ENCODE measurements at regions not wholly inside any gene's neighbourhood (a gene's known extent, or its start where the extent isn't known, plus 50 kb on each side); places are given as distances from the start of the nearest gene placed in this dataset.
A peak's percentile ranks its signal among the peaks of the same experiment; 100 is the strongest.

- TF ChIP-seq THAP9 (CRISPR knock-in tag; IDR thresholded peaks at IDR 0.05; ENCODE audit: borderline replicate concordance) (no peak), NFYC (CRISPR knock-in tag; IDR thresholded peaks at IDR 0.05) (no peak), GMEB2 (CRISPR knock-in tag; IDR thresholded peaks at IDR 0.05; ENCODE audit: low read depth) (no peak), MEIS2 (CRISPR knock-in tag; IDR thresholded peaks at IDR 0.05) (no peak), TBL1XR1 (IDR thresholded peaks at IDR 0.05; ENCODE audit: borderline replicate concordance, low read length, partially characterized antibody) (no peak)
- TF ChIP-seq, protein P1, sequence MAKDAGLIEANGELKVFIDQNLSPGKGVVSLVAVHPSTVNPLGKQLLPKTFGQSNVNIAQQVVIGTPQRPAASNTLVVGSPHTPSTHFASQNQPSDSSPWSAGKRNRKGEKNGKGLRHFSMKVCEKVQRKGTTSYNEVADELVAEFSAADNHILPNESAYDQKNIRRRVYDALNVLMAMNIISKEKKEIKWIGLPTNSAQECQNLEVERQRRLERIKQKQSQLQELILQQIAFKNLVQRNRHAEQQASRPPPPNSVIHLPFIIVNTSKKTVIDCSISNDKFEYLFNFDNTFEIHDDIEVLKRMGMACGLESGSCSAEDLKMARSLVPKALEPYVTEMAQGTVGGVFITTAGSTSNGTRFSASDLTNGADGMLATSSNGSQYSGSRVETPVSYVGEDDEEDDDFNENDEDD (CRISPR knock-in tag; IDR thresholded peaks at IDR 0.05; ENCODE audit: borderline replicate concordance) = no peak
These were observed 125.3 kb upstream of the AKIRIN2 start (continued) for GRCh38 chr6:87827346-87827745.

DNA sequence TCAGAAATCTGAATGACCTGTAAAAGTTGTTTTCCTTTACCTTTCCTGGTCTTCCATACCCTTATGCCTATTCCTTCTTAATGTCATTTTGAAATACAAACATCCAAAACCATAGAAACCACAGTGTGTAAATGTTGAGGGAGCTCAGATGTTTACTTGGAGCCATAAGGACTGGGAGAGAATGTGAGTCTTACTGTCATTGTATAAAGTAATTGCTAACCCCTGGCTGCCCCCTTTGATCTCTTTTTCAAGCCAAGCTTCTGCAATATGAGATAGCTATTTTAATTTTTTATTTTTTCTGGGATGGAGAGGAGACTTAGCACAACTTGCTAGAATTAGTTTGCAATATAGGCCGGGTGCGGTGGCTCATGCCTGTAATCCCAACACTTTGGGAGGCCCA lies 124.4 kb upstream of the AKIRIN2 start:
- Histone ChIP-seq H3K79me2 (ENCODE audit: insufficient read depth, low read length) (no peaks in the 10 kb centered on the region), H3K27me3 (ENCODE audit: control insufficient read depth in 1 of 2, insufficient read depth in 2 of 2, low read length in 2 of 2) (no peaks in the 10 kb centered on the region), H2AFZ (ENCODE audit: low read length) (no peak overlapping the region), H3K4me1 (ENCODE audit: insufficient read depth, low read length) (peaks cover 63% of the 10 kb centered on the region), H3K4me2 (ENCODE audit: low read depth, low read length) (no peak overlapping the region; the same call in 1 of the 2 replicates), H4K20me1 (ENCODE audit: insufficient read depth, low read length) (no peaks in the 10 kb centered on the region), H3K9me3 (ENCODE audit: low read length) (no peaks in the 10 kb centered on the region), H3K27ac (ENCODE audit: extremely low read length, insufficient read depth, low read length) (peak overlapping the region; percentile 31), H3K9ac (ENCODE audit: insufficient read depth, low read depth, low read length) (no peak overlapping the region), H3K4me3 (replicated peaks in 1 of 3; ENCODE audit: insufficient read depth in 1 of 3, low read depth in 2 of 3, low read length in 3 of 3) (no peak overlapping the region), H3K36me3 (replicated peaks in 1 of 2; ENCODE audit: control insufficient read depth in 1 of 2, insufficient read depth in 2 of 2, low read length in 2 of 2) (no peaks in the 10 kb centered on the region)
- FAIRE-seq = no peak
- ChIA-PET CTCF (ENCODE audit: low intra/inter-chr PET ratio, low total read pairs) (no interaction called here), POLR2A (no interaction called here)
- in situ Hi-C loops (cut with HindIII; ENCODE audit: extremely low pct_ligation_motif_present, low pct_unique_long_range_greater_than_20kb) (no loop called here), intact Hi-C loops (cut with micrococcal nuclease; ENCODE audit: unreplicated experiment) (no loop called here)
- no TSS peak for BruUV-seq (replicated peaks)
- WGBS (ENCODE audit: low lambda C conversion rate) = 82% methylated on average over 2 of the region's 2 CpGs
- TF ChIP-seq TCF12 (IDR thresholded peaks at IDR 0.05) (no peak), TCF12 (CRISPR knock-in tag; IDR thresholded peaks at IDR 0.05) (no peak), MTF1 (CRISPR knock-in tag; IDR thresholded peaks at IDR 0.05) (no peak), ZNF160 (CRISPR knock-in tag; IDR thresholded peaks at IDR 0.05) (no peak), NONO (IDR thresholded peaks at IDR 0.05) (no peak), NONO (CRISPR knock-in tag; conservative IDR thresholded peaks at IDR 0.05) (no peak), ZNF530 (CRISPR knock-in tag; IDR thresholded peaks at IDR 0.05; ENCODE audit: low read depth) (no peak), TCF7 (IDR thresholded peaks at IDR 0.05; ENCODE audit: low read depth) (peak; percentile 18; the same call in 1 of the 2 replicates), FOXA1 (IDR thresholded peaks at IDR 0.05) (no peak), FOXA1 (CRISPR knock-in tag; IDR thresholded peaks at IDR 0.05) (0 out of 2 replicates have a peak, but pooled peaks have one; percentile 14), E2F2 (CRISPR knock-in tag; IDR thresholded peaks at IDR 0.05; ENCODE audit: borderline replicate concordance) (no peak)
- ATAC-seq = peak; percentile 15; the same call in 2 of the 3 replicates
- DNase-seq (ENCODE audit: low spot score) = peak; percentile 75
